ENCODE measurements at regions not wholly inside any gene's neighbourhood (a gene's known extent, or its start where the extent isn't known, plus 50 kb on each side); places are given as distances from the start of the nearest gene placed in this dataset.
"Not testable (repeated sequence)": the region's sequence is repeated elsewhere in the genome, so short reads cannot be mapped to it uniquely, and the experiment has no call there.

GRCh38 chr2:126059379-126059778, 596.6 kb upstream of the GYPC start:
- no peak for DNase-seq (ENCODE audit: low spot score)

DNA sequence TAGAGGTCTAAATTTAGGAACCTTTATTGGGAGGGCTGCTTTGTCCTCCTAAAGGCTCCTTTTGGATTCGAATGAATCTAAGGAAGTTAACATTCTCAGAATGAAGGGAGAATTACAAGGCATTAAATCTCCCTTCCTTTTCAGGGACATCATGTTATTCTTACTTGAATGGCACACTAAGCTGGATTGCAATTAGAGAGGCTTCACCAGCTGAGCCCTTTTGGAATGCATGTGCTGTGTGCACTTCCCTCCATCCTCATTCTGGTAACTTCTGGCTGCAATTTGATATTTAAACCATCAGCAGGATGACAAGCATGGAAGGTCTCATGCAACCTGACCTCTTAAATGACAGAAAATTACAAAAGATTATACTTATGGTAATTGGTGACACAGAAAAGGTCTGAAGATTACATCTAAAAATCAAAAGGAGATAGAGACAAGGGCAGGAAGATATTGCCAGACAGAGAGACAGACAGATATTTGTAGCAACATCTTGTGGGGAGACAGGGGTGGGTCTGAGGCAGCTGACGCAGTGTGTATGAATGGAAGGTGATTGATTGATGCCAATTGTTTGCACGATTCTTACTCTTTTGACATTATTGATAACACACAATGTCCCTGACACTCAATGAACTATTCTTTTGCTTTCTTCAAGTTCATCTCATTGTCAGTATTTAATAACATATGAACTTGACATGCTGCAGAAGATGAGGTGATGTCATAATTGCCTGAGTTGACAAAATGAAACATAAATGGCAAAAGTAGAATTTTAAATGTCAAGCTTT, 570.8 kb upstream of the GYPC start:
- DNase-seq (ENCODE audit: low spot score): no peak

DNA sequence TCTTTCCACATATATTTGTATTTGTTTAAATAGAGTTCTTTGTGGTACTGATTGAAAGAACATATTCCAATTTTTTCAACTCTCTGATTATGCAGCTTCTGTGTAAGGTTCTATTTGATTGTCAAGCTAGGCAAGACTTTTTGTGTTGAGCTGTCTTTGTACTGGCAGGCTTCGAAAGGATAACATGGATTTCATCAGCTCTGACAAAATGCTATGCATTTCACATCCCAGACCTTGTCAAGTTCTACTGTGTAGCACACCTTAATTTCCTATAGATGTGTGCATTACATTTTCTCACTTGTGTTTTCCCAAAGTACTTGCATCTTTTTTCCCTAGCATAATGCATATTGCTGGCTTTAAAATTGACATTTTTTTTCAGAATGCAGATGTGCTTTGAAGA, 555.0 kb upstream of the GYPC start:
- no peak for DNase-seq (ENCODE audit: low spot score)

DNA sequence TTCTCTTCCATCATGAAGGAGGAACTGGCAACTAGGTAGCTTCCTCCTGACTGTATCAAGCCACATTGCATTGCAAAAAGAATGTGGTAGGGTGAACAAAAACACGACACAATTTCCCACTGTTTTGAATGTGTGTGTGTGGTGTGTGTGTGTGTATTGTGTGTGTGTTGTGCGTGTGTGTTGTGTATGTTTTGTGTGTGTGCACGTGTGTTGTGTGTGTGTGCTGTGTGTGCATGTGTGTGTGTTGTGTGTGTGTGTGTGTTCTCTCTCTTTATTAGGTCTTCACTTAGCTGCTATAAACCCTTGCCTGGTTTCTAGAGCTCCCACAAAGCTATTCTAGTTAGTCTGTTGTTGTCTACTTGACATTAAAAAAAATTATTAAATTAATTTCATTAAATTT, 550.0 kb upstream of the GYPC start:
- DNase-seq (ENCODE audit: low spot score): no peak

DNA sequence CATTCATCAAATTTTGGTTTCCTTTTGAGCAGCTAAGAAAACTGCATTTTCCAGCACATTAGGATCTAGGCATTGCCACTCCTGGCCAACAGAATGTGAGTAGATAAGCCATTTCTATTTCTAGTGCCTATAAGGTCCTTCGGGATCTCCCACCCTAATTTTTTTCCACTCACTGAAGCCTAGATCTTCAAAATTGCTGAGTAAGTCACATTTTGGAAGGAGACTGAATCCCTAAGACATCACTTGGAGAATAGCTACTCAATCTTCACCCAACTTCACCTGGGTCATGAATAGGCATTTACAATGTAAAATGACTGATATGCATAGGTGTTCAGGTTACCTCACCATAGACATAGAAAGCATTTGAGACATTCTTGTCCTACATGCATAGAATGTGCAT, 548.1 kb upstream of the GYPC start:
- no peak for DNase-seq (ENCODE audit: low spot score)

- DNase-seq (ENCODE audit: low spot score): no peak
Observed at GRCh38 chr2:126115975-126116374, 540.0 kb upstream of the GYPC start.

DNA sequence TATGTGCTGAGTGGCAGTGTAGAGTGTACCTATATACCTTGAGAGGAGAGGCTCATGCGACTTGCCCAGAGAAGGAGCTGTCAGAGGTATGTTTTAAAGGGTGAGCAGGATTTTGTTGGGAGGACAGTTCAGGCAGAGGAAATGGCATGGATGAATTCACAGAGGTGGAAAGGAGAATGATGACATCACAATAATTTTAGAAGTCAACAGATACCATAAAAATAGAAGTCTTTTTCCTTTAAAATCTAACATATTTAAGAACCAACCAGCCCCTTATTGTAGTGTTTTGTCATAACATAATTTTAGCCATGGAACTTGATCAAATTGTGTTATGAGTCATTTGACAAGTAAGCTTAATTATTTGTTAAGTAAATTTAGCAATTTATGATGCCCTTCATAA, 538.1 kb upstream of the GYPC start:
- DNase-seq (ENCODE audit: low spot score): no peak

- DNase-seq (ENCODE audit: low spot score): no peak
Observed at GRCh38 chr2:126145752-126146151, 510.2 kb upstream of the GYPC start.

- no peak for DNase-seq (ENCODE audit: low spot score)
Observed at GRCh38 chr2:126154256-126154785, 501.6 kb upstream of the GYPC start.

GRCh38 chr2:126160950-126161349, 495.0 kb upstream of the GYPC start:
- not testable (repeated sequence) for DNase-seq (ENCODE audit: low spot score)

DNA sequence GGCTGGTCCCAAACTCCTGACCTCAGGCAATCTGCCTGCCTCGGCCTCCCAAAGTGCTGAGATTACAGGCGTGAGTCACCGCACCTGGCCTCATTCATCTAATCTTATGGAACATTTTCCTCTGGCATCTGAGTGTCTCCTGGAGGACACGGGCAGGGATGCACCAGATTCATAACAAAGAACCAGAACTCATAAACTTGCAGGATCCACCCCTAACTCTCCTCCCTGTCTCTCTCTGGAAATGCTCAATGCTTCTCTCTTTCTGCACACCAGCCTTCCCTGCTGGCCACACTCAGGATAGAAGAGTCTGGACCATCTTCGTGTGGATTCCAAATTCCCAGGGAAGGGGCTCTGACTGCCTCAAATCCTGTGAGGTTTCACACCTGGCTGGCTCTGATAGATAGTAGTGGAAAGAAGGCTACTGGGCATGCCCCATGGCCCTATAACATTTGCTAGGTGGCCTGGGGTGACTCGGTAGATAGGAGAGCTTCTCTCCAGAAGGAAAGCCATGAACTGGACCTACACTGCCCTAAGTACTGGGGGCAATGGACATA, 483.2 kb upstream of the GYPC start:
- no peak for DNase-seq (ENCODE audit: low spot score)

- DNase-seq (ENCODE audit: low spot score): no peak
Observed at GRCh38 chr2:126175222-126175621, 480.7 kb upstream of the GYPC start.

DNA sequence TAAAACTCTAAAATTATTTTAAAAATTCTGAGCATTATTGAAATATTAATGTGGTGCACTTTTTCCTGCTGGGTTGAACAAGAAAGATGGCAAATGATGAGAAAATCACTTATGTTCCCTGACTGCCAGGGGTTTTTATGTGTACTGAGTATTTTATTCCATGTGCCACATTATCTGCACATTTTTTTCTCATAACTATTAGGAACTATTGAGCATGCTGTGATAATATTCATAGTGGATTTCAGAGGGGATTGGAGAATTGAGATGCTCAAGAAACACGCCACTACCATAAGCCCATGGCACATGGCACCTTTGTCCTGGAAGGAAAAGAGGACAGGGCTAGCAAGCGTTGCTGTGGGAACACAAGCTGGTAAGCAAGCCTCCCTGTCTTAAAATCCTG, 478.5 kb upstream of the GYPC start:
- no peak for DNase-seq (ENCODE audit: low spot score)

DNA sequence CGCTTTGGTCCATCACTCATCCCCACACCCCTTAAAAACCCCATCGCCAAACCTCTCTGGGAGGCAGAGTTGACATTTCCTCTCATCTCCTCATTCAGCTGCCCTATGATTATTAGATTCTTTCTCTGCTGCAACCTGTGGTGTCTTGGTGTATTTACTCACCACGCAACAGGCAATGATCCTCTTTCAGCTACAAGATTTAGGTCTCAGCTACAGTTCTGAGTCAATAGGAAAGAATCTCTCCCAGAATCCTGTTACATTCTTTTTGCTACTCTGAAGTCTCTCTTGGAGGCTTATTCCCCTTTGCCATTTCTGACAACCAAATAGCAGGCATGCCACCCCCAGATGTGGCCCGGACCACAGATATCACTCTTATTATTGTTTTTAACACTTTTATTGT, 468.3 kb upstream of the GYPC start:
- no peak for DNase-seq (ENCODE audit: low spot score)

DNA sequence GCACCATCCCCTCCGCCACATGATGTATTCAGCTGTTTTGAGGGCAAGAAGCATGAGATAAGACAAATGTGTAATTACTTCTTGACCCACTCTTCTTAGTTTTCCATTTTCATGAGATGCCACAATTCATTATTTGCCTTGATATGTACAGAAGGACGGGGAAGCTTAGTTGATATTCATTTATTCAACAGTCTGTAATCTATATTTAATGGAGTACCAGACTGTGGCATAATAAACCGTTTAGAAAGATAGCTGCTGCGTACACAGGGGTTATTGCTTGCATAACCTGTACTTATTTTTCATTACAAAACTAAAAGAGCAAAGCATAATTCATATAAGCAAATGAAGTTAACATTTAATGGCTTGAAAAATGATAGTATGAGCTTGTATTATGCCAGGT, 466.4 kb upstream of the GYPC start:
- DNase-seq (ENCODE audit: low spot score): no peak

DNA sequence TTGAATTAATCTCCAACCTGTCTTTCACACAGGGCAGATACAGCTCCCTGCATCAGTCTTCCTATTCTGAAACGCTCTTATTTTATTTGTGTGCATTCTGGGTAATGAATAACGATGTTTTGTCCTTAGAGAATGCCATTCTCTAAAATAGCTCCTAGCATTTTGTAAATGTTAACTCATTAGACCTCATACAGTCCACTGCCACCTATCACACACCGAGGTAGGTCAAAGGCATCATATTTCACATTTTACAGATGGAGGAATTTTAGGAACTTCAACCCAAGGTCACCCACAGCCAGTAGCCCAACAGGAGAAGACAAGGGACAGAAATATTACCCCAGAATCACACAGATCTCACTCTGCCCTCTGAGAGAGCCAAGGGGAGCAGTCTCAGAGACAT, 455.4 kb upstream of the GYPC start:
- DNase-seq (ENCODE audit: low spot score): no peak

GRCh38 chr2:126208266-126208665, 447.7 kb upstream of the GYPC start:
- no peak for DNase-seq (ENCODE audit: low spot score)

- DNase-seq (ENCODE audit: low spot score): no peak
Observed at GRCh38 chr2:126212735-126213134, 443.2 kb upstream of the GYPC start.

- DNase-seq (ENCODE audit: low spot score): no peak
Observed at GRCh38 chr2:126219081-126219480, 436.9 kb upstream of the GYPC start.

- DNase-seq (ENCODE audit: low spot score): no peak
Observed at GRCh38 chr2:126220331-126220730, 435.6 kb upstream of the GYPC start.

- no peak for DNase-seq (ENCODE audit: low spot score)
Observed at GRCh38 chr2:126221506-126221905, 434.5 kb upstream of the GYPC start.

DNA sequence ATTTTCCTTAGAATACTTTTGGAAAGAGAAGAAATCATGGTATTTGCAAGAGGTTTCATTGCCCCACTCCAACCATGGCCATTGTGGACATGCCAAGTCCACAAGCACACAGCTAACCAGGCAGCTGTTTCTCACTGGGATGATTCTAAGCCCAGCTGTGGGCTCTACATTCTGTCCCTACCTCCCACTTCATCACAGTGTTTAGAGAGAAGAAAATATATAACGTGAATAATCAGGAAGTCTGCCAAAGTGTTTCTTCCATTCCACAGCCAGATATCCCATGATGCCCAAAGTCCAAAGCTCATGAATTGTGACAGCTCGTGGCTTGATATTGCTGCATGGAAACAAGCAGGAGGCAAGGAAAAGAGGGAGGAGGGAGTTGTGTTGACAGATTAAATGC, 433.7 kb upstream of the GYPC start:
- DNase-seq (ENCODE audit: low spot score): no peak

DNA sequence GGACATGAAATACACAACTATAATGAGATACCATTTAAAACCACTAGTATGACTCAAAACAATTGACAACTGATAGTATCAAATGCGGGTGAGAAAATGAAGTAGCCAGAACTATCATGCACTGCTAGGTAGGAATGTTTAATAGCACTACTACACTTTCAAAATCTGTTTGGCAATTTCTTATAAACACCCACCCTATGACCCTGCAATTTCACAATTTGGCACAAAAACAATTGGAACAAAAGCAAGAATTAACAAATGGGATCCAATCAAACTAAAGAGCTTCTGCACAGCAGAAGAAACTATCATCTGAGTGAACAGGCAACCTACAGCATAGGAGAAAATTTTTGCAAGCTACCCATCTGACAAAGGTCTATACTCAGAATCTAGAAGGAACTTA, 431.2 kb upstream of the GYPC start:
- DNase-seq (ENCODE audit: low spot score): no peak

DNA sequence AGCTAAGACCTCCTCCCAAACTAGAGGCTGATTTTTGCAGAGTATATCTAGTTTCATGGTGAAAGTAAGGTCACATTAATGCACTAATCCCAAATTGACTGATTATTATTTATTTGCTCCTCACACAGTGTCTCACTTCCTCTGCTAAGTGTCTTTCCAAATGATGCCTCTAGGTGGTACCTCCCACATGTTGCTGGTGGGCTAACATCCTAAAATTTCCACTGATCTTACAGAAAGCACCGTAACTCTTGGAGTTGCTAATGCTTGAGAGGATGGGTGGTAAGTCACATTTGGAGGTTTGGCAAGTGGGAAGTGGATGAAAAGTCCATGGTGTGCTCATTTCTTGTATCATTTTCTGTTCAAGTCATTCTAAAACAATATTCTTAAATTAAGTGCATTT, 428.7 kb upstream of the GYPC start:
- DNase-seq (ENCODE audit: low spot score): peak; percentile 43
